ENCODE measurements at regions not wholly inside any gene's neighbourhood (a gene's known extent, or its start where the extent isn't known, plus 50 kb on each side); places are given as distances from the start of the nearest gene placed in this dataset.

DNA sequence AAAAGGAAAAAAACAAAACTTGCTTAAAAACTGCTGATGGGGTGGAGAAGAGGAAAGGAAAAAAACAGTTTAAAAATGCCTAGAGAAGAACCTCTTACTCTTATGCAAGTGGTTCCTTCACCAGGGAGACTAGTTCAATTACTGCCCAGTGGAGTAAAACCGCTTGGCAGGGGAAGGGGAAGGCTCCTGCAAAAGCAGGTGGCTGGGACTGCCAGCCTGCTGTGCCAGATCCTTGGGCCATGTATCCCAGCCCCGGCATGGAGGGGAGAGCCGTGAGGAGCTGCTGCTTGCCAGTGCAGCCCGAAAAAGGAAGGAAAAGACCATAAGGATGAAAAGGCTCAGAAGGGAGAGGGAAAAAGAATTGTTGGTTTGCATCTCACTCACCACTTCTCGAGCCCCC lies 123.0 kb downstream of the FSCB start:
- Histone ChIP-seq H3K4me1 (no peaks in the 10 kb centered on the region), H3K36me3 (no peaks in the 10 kb centered on the region), H3K27me3 (no peaks in the 10 kb centered on the region), H3K27ac (replicated peaks in 1 of 4) (no peak overlapping the region), H3K9me3 (no peaks in the 10 kb centered on the region), H3K4me3 (no peak overlapping the region)
- DNase-seq (ENCODE audit: extremely low spot score) = no peak
- intact Hi-C loops (cut with DNase I) = no loop called here
- TF ChIP-seq, protein P1, sequence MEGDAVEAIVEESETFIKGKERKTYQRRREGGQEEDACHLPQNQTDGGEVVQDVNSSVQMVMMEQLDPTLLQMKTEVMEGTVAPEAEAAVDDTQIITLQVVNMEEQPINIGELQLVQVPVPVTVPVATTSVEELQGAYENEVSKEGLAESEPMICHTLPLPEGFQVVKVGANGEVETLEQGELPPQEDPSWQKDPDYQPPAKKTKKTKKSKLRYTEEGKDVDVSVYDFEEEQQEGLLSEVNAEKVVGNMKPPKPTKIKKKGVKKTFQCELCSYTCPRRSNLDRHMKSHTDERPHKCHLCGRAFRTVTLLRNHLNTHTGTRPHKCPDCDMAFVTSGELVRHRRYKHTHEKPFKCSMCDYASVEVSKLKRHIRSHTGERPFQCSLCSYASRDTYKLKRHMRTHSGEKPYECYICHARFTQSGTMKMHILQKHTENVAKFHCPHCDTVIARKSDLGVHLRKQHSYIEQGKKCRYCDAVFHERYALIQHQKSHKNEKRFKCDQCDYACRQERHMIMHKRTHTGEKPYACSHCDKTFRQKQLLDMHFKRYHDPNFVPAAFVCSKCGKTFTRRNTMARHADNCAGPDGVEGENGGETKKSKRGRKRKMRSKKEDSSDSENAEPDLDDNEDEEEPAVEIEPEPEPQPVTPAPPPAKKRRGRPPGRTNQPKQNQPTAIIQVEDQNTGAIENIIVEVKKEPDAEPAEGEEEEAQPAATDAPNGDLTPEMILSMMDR (IDR thresholded peaks at IDR 0.05) = no peak
- TF ChIP-seq EP300 (IDR thresholded peaks at IDR 0.05) (no peak), POLR2A (IDR thresholded peaks at IDR 0.05; ENCODE audit: low read depth) (no peak), POLR2AphosphoS5 (IDR thresholded peaks at IDR 0.05) (no peak)
- 86% methylated on average over 5 of the region's 5 CpGs for WGBS

DNA sequence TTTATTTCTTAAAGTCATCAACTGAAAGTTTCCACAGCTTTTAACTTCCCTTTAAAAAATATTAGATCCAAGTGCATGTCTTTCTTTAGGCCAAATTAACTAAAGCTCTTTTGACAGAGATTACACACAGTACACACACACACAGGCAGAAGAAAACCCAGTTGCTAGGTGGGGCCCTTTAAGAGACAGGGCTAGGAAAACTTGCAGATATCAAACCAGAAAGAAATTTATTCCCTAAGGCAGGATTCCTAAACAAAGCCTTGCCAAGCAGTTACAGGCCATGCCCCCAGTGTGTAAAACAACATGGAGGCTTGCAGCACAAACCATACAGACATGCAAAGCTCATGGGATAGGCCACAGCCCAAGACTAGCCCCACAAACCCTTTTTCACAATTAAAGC lies 123.4 kb downstream of the FSCB start:
- TF ChIP-seq POLR2AphosphoS5 (IDR thresholded peaks at IDR 0.05) (no peak), EP300 (IDR thresholded peaks at IDR 0.05) (no peak), POLR2A (IDR thresholded peaks at IDR 0.05; ENCODE audit: low read depth) (no peak)
- TF ChIP-seq, protein P1 (IDR thresholded peaks at IDR 0.05) = no peak
- Histone ChIP-seq H3K9me3 (no peaks in the 10 kb centered on the region), H3K36me3 (no peaks in the 10 kb centered on the region), H3K27ac (replicated peaks in 1 of 4) (no peak overlapping the region), H3K4me3 (no peak overlapping the region), H3K4me1 (no peaks in the 10 kb centered on the region), H3K27me3 (no peaks in the 10 kb centered on the region)
- intact Hi-C loops (cut with DNase I) = no loop called here
- no peak for DNase-seq (ENCODE audit: extremely low spot score)

DNA sequence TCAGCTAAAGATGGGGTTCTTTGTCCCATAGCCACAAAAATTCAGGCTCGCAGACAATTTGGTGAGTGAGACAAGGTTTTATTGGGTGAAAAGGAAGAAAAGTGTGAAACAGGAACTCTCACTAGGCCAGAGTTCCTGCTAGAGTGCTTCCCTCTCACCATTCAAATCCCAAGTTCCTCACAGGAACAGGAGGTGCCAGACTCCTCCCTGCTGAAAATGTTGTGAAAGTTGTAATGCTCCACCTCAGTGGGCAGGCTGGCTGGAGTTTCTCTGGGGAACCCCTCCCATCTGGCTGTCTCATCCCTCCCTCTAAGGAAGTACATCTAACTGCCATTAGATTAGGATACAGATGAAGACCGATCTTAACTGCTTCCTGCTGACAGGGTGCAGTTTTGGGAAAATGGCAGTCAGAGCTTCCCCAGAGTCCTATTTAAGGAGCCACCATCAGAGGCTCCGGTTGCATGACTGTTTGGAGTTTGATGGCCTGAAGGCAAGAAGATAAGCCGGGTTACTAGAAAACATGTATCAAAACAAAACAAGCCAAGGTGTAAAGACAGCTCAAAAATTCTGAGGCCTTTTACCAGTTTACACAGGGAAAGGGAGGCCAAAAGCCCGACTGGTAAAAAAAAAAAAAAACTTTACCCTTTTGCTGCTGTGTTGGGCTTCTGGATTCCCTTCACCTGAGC lies 127.6 kb downstream of the FSCB start:
- DNase-seq (ENCODE audit: extremely low spot score) = no peak
- Histone ChIP-seq H3K27me3 (no peaks in the 10 kb centered on the region), H3K4me1 (no peaks in the 10 kb centered on the region), H3K36me3 (no peaks in the 10 kb centered on the region), H3K27ac (replicated peaks in 1 of 4) (no peak overlapping the region), H3K4me3 (no peak overlapping the region), H3K9me3 (peaks cover 0 to 4% (median 0%) of the 10 kb centered on the region in 4 donors)
- WGBS = 72% methylated on average over 5 of the region's 5 CpGs
- TF ChIP-seq POLR2A (IDR thresholded peaks at IDR 0.05; ENCODE audit: low read depth) (no peak), EP300 (IDR thresholded peaks at IDR 0.05) (no peak), POLR2AphosphoS5 (IDR thresholded peaks at IDR 0.05) (no peak)
- TF ChIP-seq, protein P1 (IDR thresholded peaks at IDR 0.05) = no peak
- intact Hi-C loops (cut with DNase I) = no loop called here

DNA sequence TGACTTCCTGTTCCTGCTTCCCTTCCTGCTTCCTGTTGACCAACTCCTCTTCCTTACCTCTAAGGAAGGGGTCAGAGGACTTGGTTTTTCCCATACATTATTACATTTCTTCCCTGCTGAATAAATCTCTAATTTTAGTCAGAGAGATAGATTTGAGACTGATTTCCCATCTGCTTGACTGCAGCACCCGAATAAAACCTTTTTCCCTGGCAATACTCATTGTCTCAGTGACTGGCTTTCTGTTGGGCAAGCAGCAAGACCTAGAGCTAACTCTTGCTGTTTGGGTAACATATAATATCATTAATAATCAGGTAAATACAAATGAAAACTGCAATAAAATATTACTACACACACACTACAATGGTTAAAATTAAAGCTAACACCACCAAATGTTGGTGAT lies 132.2 kb downstream of the FSCB start:
- Histone ChIP-seq H3K36me3 (no peaks in the 10 kb centered on the region), H3K27me3 (no peaks in the 10 kb centered on the region), H3K9me3 (peaks cover 0 to 4% (median 0%) of the 10 kb centered on the region in 4 donors), H3K4me1 (no peaks in the 10 kb centered on the region), H3K4me3 (no peak overlapping the region), H3K27ac (replicated peaks in 1 of 4) (no peak overlapping the region)
- WGBS = 87% methylated on average over 1 of the region's 1 CpG
- intact Hi-C loops (cut with DNase I) = no loop called here
- DNase-seq (ENCODE audit: extremely low spot score) = no peak
- TF ChIP-seq, protein P1 (IDR thresholded peaks at IDR 0.05) = no peak
- TF ChIP-seq POLR2A (IDR thresholded peaks at IDR 0.05; ENCODE audit: low read depth) (no peak), EP300 (IDR thresholded peaks at IDR 0.05) (no peak), POLR2AphosphoS5 (IDR thresholded peaks at IDR 0.05) (no peak)
